A549 (cell line): ENCODE measurements at regions not wholly inside any gene's neighbourhood (a gene's known extent, or its start where the extent isn't known, plus 50 kb on each side); places are given as distances from the start of the nearest gene placed in this dataset.

Experiments used
- BHLHE40 ChIP-seq: IDR thresholded peaks from 2 replicates; pipeline ENCODE4 v1.6.1; 2012; ENCODE audit warnings: low read depth, low read length, inconsistent platforms
- CTCF ChIP-seq: fragments of >200 bp; sonication (Bioruptor Twin); formaldehyde crosslinking; IDR thresholded peaks from 3 replicates; pipeline ENCODE4 v1.5.1; 2016
- EP300 ChIP-seq, 2 experiments: fragments of >200 bp; sonication (Bioruptor Twin); formaldehyde crosslinking; IDR thresholded peaks; 2 replicates in 1 of 2; 3 replicates in 1 of 2; pipeline ENCODE4 v1.6.1; 2016 to 2017
- JUN ChIP-seq, 2 experiments: fragments of >200 bp; sonication (Bioruptor Twin); formaldehyde crosslinking; IDR thresholded peaks; 2 replicates in 1 of 2; 3 replicates in 1 of 2; pipeline ENCODE4 v1.6.1; 2016 to 2017
- PBX3 ChIP-seq: IDR thresholded peaks from 2 replicates; pipeline ENCODE4 v1.6.1; 2012
- POLR2A ChIP-seq: IDR thresholded peaks from 2 replicates; pipeline ENCODE4 v1.6.1; 2012; ENCODE audit warnings: mild to moderate bottlenecking, low read length
- RAD21 ChIP-seq, 2 experiments: fragments of >200 bp in 1 of 2; sonication (Bioruptor Twin) in 1 of 2; formaldehyde crosslinking in 1 of 2; IDR thresholded peaks in 1 of 2; conservative IDR thresholded peaks in 1 of 2; 2 replicates in 1 of 2; 3 replicates in 1 of 2; pipeline ENCODE4 v1.6.1; 2012 to 2018; ENCODE audit warnings: inconsistent platforms in 1 of 2
- SMC3 ChIP-seq: fragments of >200 bp; sonication (Bioruptor Twin); formaldehyde crosslinking; IDR thresholded peaks from 3 replicates; pipeline ENCODE4 v1.6.1; 2018; ENCODE audit warnings: inconsistent platforms
- SREBF2 ChIP-seq: fragments of 450-650 bp; IDR thresholded peaks from 2 replicates; pipeline ENCODE4 v1.6.1; 2014; ENCODE audit warnings: mild to moderate bottlenecking, moderate library complexity
- ZFP36 ChIP-seq: fragments of 450-650 bp; IDR thresholded peaks from 2 replicates; pipeline ENCODE4 v1.6.1; 2014; ENCODE audit warnings: borderline replicate concordance; ENCODE audit not compliant: partially characterized antibody

- TF ChIP-seq CTCF (no peak), SREBF2 (no peak), SMC3 (no peak), ZFP36 (no peak), PBX3 (no peak), RAD21 (conservative IDR thresholded peaks at IDR 0.05 in 1 of 2, IDR thresholded peaks at IDR 0.05 in 1 of 2) (no peak), POLR2A (no peak), EP300 (IDR thresholded peaks at IDR 0.05) (no peak), BHLHE40 (no peak), JUN (IDR thresholded peaks at IDR 0.05) (no peak)
Measured at GRCh38 chr11:87778357-87778756, 396.9 kb downstream of the RAB38 start.
